Mesenchymal stem cell (in vitro differentiated cells and primary cell): ENCODE measurements at regions not wholly inside any gene's neighbourhood (a gene's known extent, or its start where the extent isn't known, plus 50 kb on each side); places are given as distances from the start of the nearest gene placed in this dataset.

Source experiments
- DNase-seq: peaks from one replicate; pipeline ENCODE4 v3.0.0-alpha.2; 2013
- H2AFZ ChIP-seq: one replicate; pipeline ENCODE4 v1.6.1; 2013; ENCODE audit warnings: low read depth, mild to moderate bottlenecking, control low read depth, inconsistent platforms, low read length, moderate library complexity
- H2AK5ac ChIP-seq: 2 replicates; pipeline ENCODE4 v1.6.1; 2013; ENCODE audit warnings: low read length, moderate library complexity, mild to moderate bottlenecking, inconsistent platforms; ENCODE audit not compliant: severe bottlenecking
- H2BK120ac ChIP-seq: one replicate; pipeline ENCODE4 v1.6.1; 2013; ENCODE audit warnings: low read depth, mild to moderate bottlenecking, inconsistent platforms, low read length, moderate library complexity
- H2BK12ac ChIP-seq, 2 experiments: one replicate each; pipeline ENCODE4 v1.6.1; 2013; ENCODE audit warnings: inconsistent platforms in 2 of 2, low read length in 2 of 2, mild to moderate bottlenecking in 2 of 2, moderate library complexity in 2 of 2, control low read depth in 1 of 2
- H2BK15ac ChIP-seq: one replicate; pipeline ENCODE4 v1.6.1; 2013; ENCODE audit warnings: mild to moderate bottlenecking, low read depth, inconsistent platforms; ENCODE audit not compliant: poor library complexity, severe bottlenecking
- H2BK5ac ChIP-seq: 2 replicates; pipeline ENCODE4 v1.6.1; 2013; ENCODE audit warnings: low read depth, mild to moderate bottlenecking, low read length, control low read depth, inconsistent platforms; ENCODE audit not compliant: poor library complexity, severe bottlenecking
- H3K14ac ChIP-seq, 2 experiments: one replicate each; pipeline ENCODE4 v1.6.1; 2013; ENCODE audit warnings: inconsistent platforms in 2 of 2, low read length in 2 of 2, control low read depth in 1 of 2, mild to moderate bottlenecking in 1 of 2, moderate library complexity in 1 of 2
- H3K18ac ChIP-seq, 2 experiments: one replicate each; pipeline ENCODE4 v1.6.1; 2013; ENCODE audit warnings: inconsistent platforms in 2 of 2, low read length in 2 of 2, control low read depth in 1 of 2, low read depth in 1 of 2, mild to moderate bottlenecking in 1 of 2
- H3K23ac ChIP-seq, 2 experiments: one replicate each; pipeline ENCODE4 v1.6.1; 2013; ENCODE audit warnings: inconsistent platforms in 2 of 2, low read length in 2 of 2, mild to moderate bottlenecking in 2 of 2, moderate library complexity in 2 of 2, control low read depth in 1 of 2
- H3K27ac ChIP-seq: 2 replicates; pipeline ENCODE4 v1.5.1; 2013; ENCODE audit warnings: mild to moderate bottlenecking, moderate library complexity, low read length, control low read depth, inconsistent platforms; ENCODE audit not compliant: poor library complexity, severe bottlenecking
- H3K27me3 ChIP-seq, 2 experiments: 2 replicates each; pipeline versions ENCODE4 v1.6.1 to v1.7.0; 2013; ENCODE audit warnings: low read length in 2 of 2, mild to moderate bottlenecking in 2 of 2, moderate library complexity in 2 of 2, control low read depth in 1 of 2, inconsistent platforms in 1 of 2; ENCODE audit not compliant: control insufficient read depth in 1 of 2, insufficient read depth in 1 of 2
- H3K36me3 ChIP-seq, 2 experiments: 2 replicates each; pipeline versions ENCODE4 v1.6.1 to v1.7.0; 2013; ENCODE audit warnings: low read length in 2 of 2, control low read depth in 1 of 2, inconsistent platforms in 1 of 2, low read depth in 1 of 2, mild to moderate bottlenecking in 1 of 2; ENCODE audit not compliant: insufficient read depth in 2 of 2, control insufficient read depth in 1 of 2
- H3K4ac ChIP-seq, 2 experiments: one replicate each; pipeline ENCODE4 v1.6.1; 2013; ENCODE audit warnings: inconsistent platforms in 2 of 2, low read length in 2 of 2, mild to moderate bottlenecking in 2 of 2, moderate library complexity in 2 of 2, control low read depth in 1 of 2, low read depth in 1 of 2
- H3K4me1 ChIP-seq: 2 replicates; pipeline ENCODE4 v1.6.1; 2013; ENCODE audit warnings: low read depth, low read length, control low read depth; ENCODE audit not compliant: control insufficient read depth, insufficient read depth
- H3K4me2 ChIP-seq: 2 replicates; pipeline ENCODE4 v1.6.1; 2013; ENCODE audit warnings: low read length, mild to moderate bottlenecking, inconsistent platforms; ENCODE audit not compliant: poor library complexity, severe bottlenecking
- H3K4me3 ChIP-seq, 2 experiments: 2 replicates each; pipeline versions ENCODE4 v1.5.1 to v1.7.0; 2013; ENCODE audit warnings: low read length in 2 of 2, mild to moderate bottlenecking in 2 of 2, control low read depth in 1 of 2, low read depth in 1 of 2; ENCODE audit not compliant: insufficient read depth in 1 of 2
- H3K79me1 ChIP-seq: replicated peaks from 2 replicates; pipeline ENCODE4 v1.6.1; 2013; ENCODE audit warnings: mild to moderate bottlenecking, control low read depth, low read length, inconsistent platforms; ENCODE audit not compliant: poor library complexity, severe bottlenecking
- H3K9ac ChIP-seq: 2 replicates; pipeline ENCODE4 v1.7.0; 2013; ENCODE audit warnings: mild to moderate bottlenecking, low read length, moderate library complexity
- H3K9me3 ChIP-seq: 2 replicates; pipeline ENCODE4 v1.7.0; 2013; ENCODE audit warnings: mild to moderate bottlenecking, low read length; ENCODE audit not compliant: control insufficient read depth
- H4K8ac ChIP-seq: one replicate; pipeline ENCODE4 v1.6.1; 2013; ENCODE audit warnings: inconsistent platforms, mild to moderate bottlenecking, low read length, moderate library complexity
- H4K91ac ChIP-seq: one replicate; pipeline ENCODE4 v1.6.1; 2013; ENCODE audit warnings: mild to moderate bottlenecking, low read length, inconsistent platforms
- WGBS: methylation state at CpG from one replicate; pipeline ENCODE4 v1.1.7; 2013; ENCODE audit warnings: mixed read lengths; 5-methylcytosine and 5-hydroxymethylcytosine counted together

DNA sequence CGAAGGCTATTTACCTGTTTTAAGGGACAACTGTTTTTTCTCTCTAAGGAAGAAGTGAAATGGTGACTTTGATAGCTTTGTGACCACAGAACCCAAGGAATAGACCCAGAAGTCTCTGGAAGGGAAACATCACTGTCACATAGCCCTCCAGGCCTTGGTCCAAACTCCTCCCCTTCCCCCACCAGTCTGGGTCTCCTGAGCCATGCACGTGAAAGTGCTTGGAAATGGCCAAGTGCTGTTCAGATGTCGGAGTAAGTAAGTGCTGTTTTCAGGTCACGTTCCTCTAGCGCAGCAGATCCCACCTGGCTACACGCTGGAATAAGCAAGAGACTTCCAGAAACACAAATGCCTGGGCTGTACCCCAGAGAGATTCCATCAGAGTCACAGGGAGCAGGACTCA is 73.0 kb upstream of the AFF3 start:
- Histone ChIP-seq H2AFZ (no peak overlapping the region), H3K9ac (no peak overlapping the region), H3K4me3 (no peak overlapping the region), H2AK5ac (no peak overlapping the region), H4K8ac (no peak overlapping the region), H2BK5ac (no peak overlapping the region), H3K18ac (no peak overlapping the region), H3K27me3 (peaks cover 0 to 12% of the 10 kb centered on the region in 2 experiments), H3K4me1 (no peaks in the 10 kb centered on the region), H4K91ac (no peak overlapping the region), H3K27ac (no peak overlapping the region), H2BK120ac (no peak overlapping the region), H3K4me2 (no peak overlapping the region), H3K36me3 (no peaks in the 10 kb centered on the region), H3K79me1 (no peaks in the 10 kb centered on the region), H3K23ac (no peak overlapping the region), H3K4ac (no peak overlapping the region), H3K9me3 (no peaks in the 10 kb centered on the region), H2BK15ac (no peak overlapping the region), H3K14ac (no peak overlapping the region), H2BK12ac (no peak overlapping the region)
- WGBS = 95% methylated on average over 5 of the region's 6 CpGs
- DNase-seq = no peak

DNA sequence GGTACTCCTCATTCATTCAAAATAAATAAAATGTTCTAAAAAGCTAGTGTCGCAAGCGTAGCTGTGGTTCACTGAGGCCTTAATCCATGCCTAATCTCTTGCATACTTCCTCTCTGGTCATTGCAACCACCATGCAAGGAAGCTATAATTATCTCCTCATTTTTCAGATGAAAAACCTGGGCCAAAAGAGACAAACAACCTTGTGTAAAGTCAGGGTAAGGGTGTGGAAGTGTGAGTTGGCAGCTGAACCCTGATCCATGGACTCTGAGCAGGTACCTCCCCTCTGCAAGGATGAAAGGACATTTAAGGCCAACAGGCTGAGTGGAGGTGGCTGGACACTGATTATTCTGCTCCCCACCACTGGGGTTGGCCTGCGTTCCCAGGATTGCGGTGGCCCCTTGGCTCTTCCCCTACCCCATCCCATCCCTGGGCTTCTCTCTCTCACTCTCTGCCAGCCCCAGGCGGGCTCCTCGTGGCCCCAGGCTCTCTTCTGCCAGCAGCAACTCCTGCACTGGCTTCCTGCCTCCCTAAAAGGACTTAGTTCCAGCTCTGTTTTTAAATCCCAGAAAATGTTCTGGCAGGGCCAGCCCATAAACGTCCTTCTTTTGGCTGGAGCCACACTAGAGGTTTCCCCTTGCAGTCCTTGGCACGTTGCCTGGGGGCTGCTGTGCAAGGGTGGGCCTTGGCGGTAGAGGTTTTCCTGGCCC is 72.0 kb upstream of the AFF3 start:
- Histone ChIP-seq H3K4me3 (no peak overlapping the region), H3K36me3 (no peaks in the 10 kb centered on the region), H3K27ac (no peak overlapping the region), H3K4me2 (no peak overlapping the region), H3K14ac (no peak overlapping the region), H3K27me3 (peaks cover 0 to 12% of the 10 kb centered on the region in 2 experiments), H2AFZ (no peak overlapping the region), H2BK120ac (no peak overlapping the region), H3K23ac (no peak overlapping the region), H2BK12ac (no peak overlapping the region), H3K9me3 (no peaks in the 10 kb centered on the region), H3K9ac (no peak overlapping the region), H3K4me1 (no peaks in the 10 kb centered on the region), H4K91ac (no peak overlapping the region), H4K8ac (no peak overlapping the region), H2AK5ac (no peak overlapping the region), H3K4ac (no peak overlapping the region), H3K79me1 (no peaks in the 10 kb centered on the region), H2BK15ac (peak overlapping the region; percentile 8), H3K18ac (peak overlapping the region in 1 of 2 experiments; percentile 3), H2BK5ac (no peak overlapping the region)
- DNase-seq = peak; percentile 33
- WGBS = 88% methylated on average over 9 of the region's 9 CpGs

DNA sequence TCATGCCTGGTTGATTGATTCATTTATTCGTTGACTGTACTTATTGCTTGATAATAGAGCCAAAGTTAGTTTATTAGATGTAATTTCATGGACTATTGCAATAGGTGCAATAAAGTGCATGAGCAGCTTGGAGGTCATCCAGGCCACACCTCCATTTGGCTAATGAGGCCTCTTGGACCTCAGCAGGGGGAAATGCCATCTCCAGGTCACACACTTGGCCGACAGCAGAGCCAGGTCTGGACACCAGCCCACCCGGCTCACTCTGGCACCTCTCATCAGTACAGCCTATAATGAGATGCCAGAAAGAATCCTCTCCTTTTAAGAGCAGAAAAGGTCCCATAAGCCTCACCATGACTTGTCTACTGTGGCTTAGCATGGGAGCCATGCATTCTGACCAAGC is 71.2 kb upstream of the AFF3 start:
- no peak overlapping the region for H2BK120ac ChIP-seq
- H3K79me1 ChIP-seq = no peaks in the 10 kb centered on the region
- H4K8ac ChIP-seq = no peak overlapping the region
- no peaks in the 10 kb centered on the region for H3K36me3 ChIP-seq
- H3K4me2 ChIP-seq = no peak overlapping the region
- no peak overlapping the region for H3K23ac ChIP-seq
- DNase-seq = no peak
- H2AFZ ChIP-seq = no peak overlapping the region
- 91% methylated on average over 3 of the region's 3 CpGs for WGBS
- peaks cover 0 to 12% of the 10 kb centered on the region in 2 experiments for H3K27me3 ChIP-seq
- no peak overlapping the region for H2AK5ac ChIP-seq
- H3K14ac ChIP-seq = no peak overlapping the region
- no peaks in the 10 kb centered on the region for H3K9me3 ChIP-seq
- no peak overlapping the region for H3K9ac ChIP-seq
- no peak overlapping the region for H2BK5ac ChIP-seq
- H3K4me3 ChIP-seq = no peak overlapping the region
- no peak overlapping the region for H2BK12ac ChIP-seq
- no peak overlapping the region for H3K27ac ChIP-seq
- no peak overlapping the region for H4K91ac ChIP-seq
- no peak overlapping the region for H3K4ac ChIP-seq
- no peaks in the 10 kb centered on the region for H3K4me1 ChIP-seq
- no peak overlapping the region for H3K18ac ChIP-seq
- H2BK15ac ChIP-seq = no peak overlapping the region

DNA sequence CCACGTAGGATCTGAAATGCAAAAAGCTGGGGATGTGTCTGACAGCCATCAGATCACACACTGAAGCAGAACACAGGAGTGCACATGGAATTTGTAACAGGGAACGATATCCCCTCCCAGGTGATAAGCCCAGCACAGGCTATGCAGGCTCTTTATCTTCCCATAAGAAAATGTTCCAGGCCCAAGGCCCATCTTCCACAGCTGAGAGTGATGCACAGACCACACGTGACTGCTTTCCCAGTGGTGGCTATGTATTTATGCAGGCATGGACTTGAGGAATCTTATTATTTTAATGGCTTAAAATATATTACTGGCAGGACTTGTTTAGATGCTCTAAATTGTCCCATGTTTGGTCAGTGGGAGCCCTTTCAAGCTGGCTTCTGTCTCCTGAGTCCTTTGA is 70.5 kb upstream of the AFF3 start:
- Histone ChIP-seq H3K27ac (no peak overlapping the region), H3K23ac (no peak overlapping the region), H2BK5ac (no peak overlapping the region), H3K14ac (no peak overlapping the region), H3K9ac (no peak overlapping the region), H3K4ac (no peak overlapping the region), H3K79me1 (no peaks in the 10 kb centered on the region), H2AFZ (no peak overlapping the region), H3K4me2 (no peak overlapping the region), H3K4me3 (no peak overlapping the region), H3K27me3 (peaks cover 0 to 12% of the 10 kb centered on the region in 2 experiments), H2BK15ac (no peak overlapping the region), H4K91ac (no peak overlapping the region), H2BK12ac (no peak overlapping the region), H3K9me3 (no peaks in the 10 kb centered on the region), H2BK120ac (no peak overlapping the region), H4K8ac (no peak overlapping the region), H3K4me1 (no peaks in the 10 kb centered on the region), H3K18ac (no peak overlapping the region), H2AK5ac (no peak overlapping the region), H3K36me3 (no peaks in the 10 kb centered on the region)
- DNase-seq = no peak
- 90% methylated on average over 3 of the region's 3 CpGs for WGBS
